Sigmoid colon (tissue), 6 donors: ENCODE measurements at regions not wholly inside any gene's neighbourhood (a gene's known extent, or its start where the extent isn't known, plus 50 kb on each side); places are given as distances from the start of the nearest gene placed in this dataset.
"Not testable (repeated sequence)": the region's sequence is repeated elsewhere in the genome, so short reads cannot be mapped to it uniquely, and the experiment has no call there.

ENCODE experiments used
- DNase-seq: peaks from one replicate; pipeline ENCODE4 v3.0.0-alpha.2; 2019
- H3K27ac ChIP-seq, 4 donors: fragments of 200-600 bp; sonication (generic); one replicate each; pipeline ENCODE4 v1.5.1; 2016 to 2019; ENCODE audit warnings: mild to moderate bottlenecking in 1 of 4
- H3K27me3 ChIP-seq, 3 donors: fragments of 200-600 bp; sonication (generic); one replicate each; pipeline ENCODE4 v1.5.1; 2019; ENCODE audit warnings: mild to moderate bottlenecking in 1 of 3
- H3K36me3 ChIP-seq, 4 donors: fragments of 200-600 bp; sonication (generic); one replicate each; pipeline ENCODE4 v1.5.1; 2016 to 2019
- H3K4me1 ChIP-seq, 4 donors: fragments of 200-600 bp; sonication (generic); one replicate each; pipeline ENCODE4 v1.5.1; 2017 to 2019
- H3K4me3 ChIP-seq, 4 donors: fragments of 200-600 bp; sonication (generic); one replicate each; pipeline ENCODE4 v1.5.1; 2017 to 2019; ENCODE audit warnings: mild to moderate bottlenecking in 2 of 4, moderate library complexity in 1 of 4
- H3K9me3 ChIP-seq, 4 donors: fragments of 200-600 bp in 3 of 4; sonication (generic) in 3 of 4; one replicate each; pipeline versions ENCODE4 v1.5.1 to v1.6.1; 2013 to 2019
- WGBS, 2 donors: extraction: QIAGEN DNeasy Blood & Tissue Kit; methylation state at CpG; one replicate each; pipeline ENCODE4 v1.1.7; 2013; 5-methylcytosine and 5-hydroxymethylcytosine counted together
- intact Hi-C: fragments of 100-400 bp; cut with DNase I; formaldehyde crosslinking; loops from one replicate; pipeline ENCODE4 v1.15.1; 2023
- TF ChIP-seq, protein P1 (sequence below), 4 experiments: fragments of 450-650 bp in 3 of 4; fragments of 200-600 bp in 1 of 4; IDR thresholded peaks; one replicate each; pipeline ENCODE4 v1.5.1; 2016 to 2019; ENCODE audit warnings: antibody characterized with exemption in 4 of 4, mild to moderate bottlenecking in 3 of 4, moderate library complexity in 2 of 4
- donor health status: healthy with polysubstance abuse.
- donor health status: healthy.

- TF ChIP-seq, protein P1, sequence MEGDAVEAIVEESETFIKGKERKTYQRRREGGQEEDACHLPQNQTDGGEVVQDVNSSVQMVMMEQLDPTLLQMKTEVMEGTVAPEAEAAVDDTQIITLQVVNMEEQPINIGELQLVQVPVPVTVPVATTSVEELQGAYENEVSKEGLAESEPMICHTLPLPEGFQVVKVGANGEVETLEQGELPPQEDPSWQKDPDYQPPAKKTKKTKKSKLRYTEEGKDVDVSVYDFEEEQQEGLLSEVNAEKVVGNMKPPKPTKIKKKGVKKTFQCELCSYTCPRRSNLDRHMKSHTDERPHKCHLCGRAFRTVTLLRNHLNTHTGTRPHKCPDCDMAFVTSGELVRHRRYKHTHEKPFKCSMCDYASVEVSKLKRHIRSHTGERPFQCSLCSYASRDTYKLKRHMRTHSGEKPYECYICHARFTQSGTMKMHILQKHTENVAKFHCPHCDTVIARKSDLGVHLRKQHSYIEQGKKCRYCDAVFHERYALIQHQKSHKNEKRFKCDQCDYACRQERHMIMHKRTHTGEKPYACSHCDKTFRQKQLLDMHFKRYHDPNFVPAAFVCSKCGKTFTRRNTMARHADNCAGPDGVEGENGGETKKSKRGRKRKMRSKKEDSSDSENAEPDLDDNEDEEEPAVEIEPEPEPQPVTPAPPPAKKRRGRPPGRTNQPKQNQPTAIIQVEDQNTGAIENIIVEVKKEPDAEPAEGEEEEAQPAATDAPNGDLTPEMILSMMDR (IDR thresholded peaks at IDR 0.05), result no peak
- Histone ChIP-seq H3K36me3 (no peaks in the 10 kb centered on the region), H3K27ac (no peak overlapping the region), H3K27me3 (peaks cover 0 to 15% (median 0%) of the 10 kb centered on the region in 3 donors), H3K4me3 (no peak overlapping the region), H3K4me1 (no peaks in the 10 kb centered on the region), H3K9me3 (peaks cover 0 to 10% (median 0%) of the 10 kb centered on the region in 4 donors)
- 42 to 59% methylated on average over 3 of the region's 3 CpGs for WGBS, 2 donors
- DNase-seq, result no peak
- intact Hi-C loops, result no loop called here
These were observed 740.9 kb upstream of the TPTE start for GRCh38 chr21:9780441-9780937.

- H3K4me1 ChIP-seq, DNase-seq, intact Hi-C loops, H3K4me3 ChIP-seq, H3K36me3 ChIP-seq, H3K9me3 ChIP-seq, H3K27ac ChIP-seq: not testable (repeated sequence)
- 42 to 53% methylated on average over 2 of the region's 2 CpGs for WGBS, 2 donors
- peaks cover 0 to 11% (median 0%) of the 10 kb centered on the region in 3 donors for H3K27me3 ChIP-seq
These were observed 737.8 kb upstream of the TPTE start for GRCh38 chr21:9783587-9783986.

- H3K27ac ChIP-seq, intact Hi-C loops, H3K36me3 ChIP-seq, H3K4me1 ChIP-seq, H3K4me3 ChIP-seq, H3K9me3 ChIP-seq, DNase-seq: not testable (repeated sequence)
- H3K27me3 ChIP-seq, result peaks cover 0 to 12% (median 0%) of the 10 kb centered on the region in 3 donors
- WGBS, 2 donors, result 17 to 41% methylated on average over 1 of the region's 1 CpG
These were observed 737.2 kb upstream of the TPTE start for GRCh38 chr21:9784201-9784600.

DNA sequence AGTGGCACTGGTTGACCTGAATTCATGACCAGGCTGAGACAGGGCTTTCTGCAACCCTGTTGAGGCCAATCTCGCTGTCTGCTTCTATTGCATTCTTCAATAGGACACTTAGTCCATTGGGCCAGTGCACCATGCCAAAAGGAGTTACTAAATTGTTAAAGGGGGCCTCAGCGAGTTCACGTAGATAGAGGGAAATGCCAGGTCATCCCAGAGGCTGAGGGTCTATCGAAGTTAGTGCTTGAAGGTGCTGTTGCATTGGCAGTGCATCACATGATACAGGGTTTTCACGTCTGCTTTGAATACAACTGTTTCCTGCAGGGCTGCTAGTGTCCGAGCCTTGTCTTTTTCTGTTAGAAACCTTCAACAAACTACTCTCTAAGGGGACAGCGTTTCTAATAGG lies 735.3 kb upstream of the TPTE start:
- H3K27me3 ChIP-seq, result peaks cover 0 to 20% (median 0%) of the 10 kb centered on the region in 3 donors
- WGBS, 2 donors, result 55% methylated on average over 7 of the region's 7 CpGs
- H3K36me3 ChIP-seq, H3K4me1 ChIP-seq, H3K9me3 ChIP-seq, H3K27ac ChIP-seq, intact Hi-C loops, DNase-seq, H3K4me3 ChIP-seq: not testable (repeated sequence)

DNA sequence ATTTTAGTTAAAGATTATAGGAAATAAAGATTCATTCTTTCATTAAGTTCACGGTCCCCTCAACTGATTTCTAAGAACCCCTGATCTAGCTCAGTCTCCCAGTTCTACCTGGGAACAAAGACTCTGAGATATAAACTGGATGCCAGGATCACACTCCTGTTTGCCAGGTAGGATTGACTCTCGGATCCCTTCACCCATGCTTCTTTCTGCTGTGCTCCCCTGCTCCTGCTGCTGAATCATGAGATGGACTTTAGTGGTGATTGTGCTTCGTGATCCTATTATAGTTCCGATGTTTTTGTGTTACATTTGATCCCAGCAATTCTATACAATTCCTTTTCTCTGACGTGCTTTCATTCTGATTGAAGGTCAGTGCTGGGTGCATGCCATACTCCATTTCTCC lies 733.1 kb upstream of the TPTE start:
- WGBS, 2 donors, result 59 to 64% methylated on average over 5 of the region's 5 CpGs
- H3K4me3 ChIP-seq, H3K27ac ChIP-seq, DNase-seq, intact Hi-C loops, H3K9me3 ChIP-seq, H3K36me3 ChIP-seq, H3K4me1 ChIP-seq: not testable (repeated sequence)
- peaks cover 0 to 16% (median 0%) of the 10 kb centered on the region in 3 donors for H3K27me3 ChIP-seq

- peaks cover 0 to 14% (median 0%) of the 10 kb centered on the region in 4 donors for H3K9me3 ChIP-seq
- H3K4me1 ChIP-seq, DNase-seq, H3K4me3 ChIP-seq, intact Hi-C loops, H3K27ac ChIP-seq, H3K36me3 ChIP-seq: not testable (repeated sequence)
- H3K27me3 ChIP-seq, result peaks cover 0 to 15% (median 0%) of the 10 kb centered on the region in 3 donors
- 74 to 75% methylated on average over 6 of the region's 6 CpGs for WGBS, 2 donors
These were observed 731.0 kb upstream of the TPTE start for GRCh38 chr21:9790354-9790753.

DNA sequence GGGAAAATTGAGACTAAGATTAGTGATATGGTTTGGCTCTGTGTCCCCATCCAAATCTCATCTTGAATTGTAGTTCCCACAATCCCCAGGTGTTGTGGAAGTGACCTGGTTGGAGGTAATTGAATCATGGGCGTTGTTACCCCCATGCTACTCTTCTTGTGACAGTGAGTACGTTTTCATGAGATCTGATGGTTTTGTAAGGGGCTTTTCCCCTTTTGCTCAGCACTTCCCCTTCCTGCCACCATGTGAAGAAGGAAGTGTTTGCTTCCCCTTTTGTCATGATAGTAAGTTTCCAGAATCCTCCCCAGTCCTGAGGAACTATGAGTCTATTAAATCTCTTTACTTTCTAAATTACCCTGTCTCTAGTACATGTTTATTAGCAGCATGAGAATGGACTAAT lies 729.9 kb upstream of the TPTE start:
- H3K4me1 ChIP-seq, H3K36me3 ChIP-seq, intact Hi-C loops, H3K27ac ChIP-seq, DNase-seq, H3K4me3 ChIP-seq: not testable (repeated sequence)
- peaks cover 0 to 16% (median 0%) of the 10 kb centered on the region in 4 donors for H3K9me3 ChIP-seq
- H3K27me3 ChIP-seq, result peaks cover 0 to 15% (median 0%) of the 10 kb centered on the region in 3 donors
- WGBS, 2 donors, result 34 to 37% methylated on average over 2 of the region's 2 CpGs

DNA sequence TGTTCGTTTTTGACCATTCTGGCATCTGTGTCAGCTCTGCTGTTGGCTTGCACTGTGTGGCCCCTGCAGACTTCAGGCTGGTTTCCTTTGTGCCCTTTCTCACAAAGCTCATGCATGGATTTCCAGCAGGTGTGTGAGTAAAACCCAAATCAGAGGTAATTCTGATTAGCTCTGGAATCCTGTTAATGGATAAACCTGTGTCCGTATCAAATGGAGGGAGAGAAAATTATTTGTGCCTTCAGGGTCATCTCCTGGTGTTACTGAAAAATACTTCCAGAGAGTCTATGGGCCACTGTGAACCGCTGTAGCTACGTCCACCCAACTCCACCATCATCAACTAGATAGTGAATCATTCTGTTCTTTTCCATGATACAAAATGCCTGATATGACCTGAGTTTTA lies 726.1 kb upstream of the TPTE start:
- H3K27ac ChIP-seq, intact Hi-C loops, H3K9me3 ChIP-seq, H3K36me3 ChIP-seq, H3K4me3 ChIP-seq, H3K27me3 ChIP-seq, H3K4me1 ChIP-seq, DNase-seq: not testable (repeated sequence)
- 55 to 66% methylated on average over 4 of the region's 4 CpGs for WGBS, 2 donors

GRCh38 chr21:9796293-9796692 lies 725.1 kb upstream of the TPTE start:
- H3K36me3 ChIP-seq, H3K4me1 ChIP-seq, DNase-seq, H3K9me3 ChIP-seq, H3K27me3 ChIP-seq, H3K4me3 ChIP-seq, H3K27ac ChIP-seq, intact Hi-C loops: not testable (repeated sequence)

DNA sequence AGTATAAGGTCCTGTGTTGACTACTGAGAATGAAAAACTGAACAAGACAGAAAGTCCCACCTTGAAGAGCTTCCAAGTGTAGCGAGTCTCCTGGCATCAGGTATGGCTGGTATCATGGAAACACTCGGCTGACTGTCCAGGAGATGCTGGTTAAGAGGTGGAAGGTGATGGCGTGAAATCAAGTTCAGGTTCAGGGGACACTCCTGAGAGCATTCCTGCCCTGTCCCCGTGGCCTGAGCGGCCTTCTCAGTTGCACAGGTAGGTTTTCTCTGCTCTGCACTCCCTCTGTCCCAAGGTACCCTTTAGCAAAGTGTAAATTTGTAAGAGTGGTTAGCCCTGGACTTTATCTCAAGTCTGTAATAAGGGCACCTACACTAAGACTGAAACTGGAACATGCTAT lies 713.7 kb upstream of the TPTE start:
- H3K36me3 ChIP-seq, H3K9me3 ChIP-seq, H3K27ac ChIP-seq, DNase-seq, H3K4me1 ChIP-seq, intact Hi-C loops, H3K4me3 ChIP-seq, H3K27me3 ChIP-seq: not testable (repeated sequence)
- WGBS, 2 donors, result 43% methylated on average over 3 of the region's 5 CpGs

- H3K4me1 ChIP-seq, DNase-seq, H3K36me3 ChIP-seq, H3K27ac ChIP-seq, H3K9me3 ChIP-seq, intact Hi-C loops, H3K27me3 ChIP-seq, H3K4me3 ChIP-seq: not testable (repeated sequence)
- WGBS, 2 donors, result 87 to 88% methylated on average over 38 to 41 of the region's 50 CpGs
These were observed 710.0 kb upstream of the TPTE start for GRCh38 chr21:9811223-9812004.

- intact Hi-C loops, DNase-seq, H3K9me3 ChIP-seq, H3K36me3 ChIP-seq, H3K4me1 ChIP-seq, H3K4me3 ChIP-seq, H3K27me3 ChIP-seq, H3K27ac ChIP-seq: not testable (repeated sequence)
- WGBS, 2 donors, result 89 to 93% methylated on average over 27 to 35 of the region's 35 CpGs
These were observed 708.9 kb upstream of the TPTE start for GRCh38 chr21:9812507-9812906.
